BLaER1 treated with 17β-estradiol and CSF1 and Interleukin-3, amounts not matched to agents 10 nM and 100 nM (cell line): ENCODE measurements at regions not wholly inside any gene's neighbourhood (a gene's known extent, or its start where the extent isn't known, plus 50 kb on each side); places are given as distances from the start of the nearest gene placed in this dataset.
"Not testable (repeated sequence)": the region's sequence is repeated elsewhere in the genome, so short reads cannot be mapped to it uniquely, and the experiment has no call there.

ENCODE experiments used
- H3K27ac ChIP-seq, 11 experiments: shearing (Covaris generic); formaldehyde crosslinking; 2 replicates each; pipeline ENCODE4 v1.8.1; 2022
- H3K27me3 ChIP-seq, 11 experiments: shearing (Covaris generic); formaldehyde crosslinking; 2 replicates each; pipeline ENCODE4 v1.8.1; 2022
- H3K36me3 ChIP-seq, 11 experiments: shearing (Covaris generic); formaldehyde crosslinking; 2 replicates each; pipeline ENCODE4 v1.8.1; 2022
- H3K4me1 ChIP-seq, 10 experiments: shearing (Covaris generic); formaldehyde crosslinking; 2 replicates each; pipeline ENCODE4 v1.8.1; 2022
- H3K4me2 ChIP-seq, 11 experiments: shearing (Covaris generic); formaldehyde crosslinking; 2 replicates each; pipeline ENCODE4 v1.8.1; 2022
- H3K4me3 ChIP-seq, 10 experiments: shearing (Covaris generic); formaldehyde crosslinking; 2 replicates each; pipeline ENCODE4 v1.8.1; 2022
- H3K9ac ChIP-seq, 11 experiments: shearing (Covaris generic); formaldehyde crosslinking; 2 replicates each; pipeline ENCODE4 v1.8.1; 2022
- H3K9me3 ChIP-seq, 11 experiments: shearing (Covaris generic); formaldehyde crosslinking; replicated peaks in 1 of 11; 2 replicates each; pipeline ENCODE4 v1.8.1; 2022
- H4K20me1 ChIP-seq, 11 experiments: shearing (Covaris generic); formaldehyde crosslinking; 2 replicates each; pipeline ENCODE4 v1.8.1; 2022
- Cebpa-rat ChIP-seq, 11 experiments: shearing (Covaris generic); IDR thresholded peaks; 2 replicates each; pipeline ENCODE4 v1.8.1; 2022

GRCh38 chr12:34244608-34245007 is 222.3 kb downstream of the ALG10 start:
- TF ChIP-seq Cebpa-rat (IDR thresholded peaks at IDR 0.05): no peak
- no peak overlapping the region for H3K4me3 ChIP-seq
- no peak overlapping the region for H3K27ac ChIP-seq
- H4K20me1 ChIP-seq: no peaks in the 10 kb centered on the region
- H3K27me3 ChIP-seq: no peaks in the 10 kb centered on the region
- H3K4me1 ChIP-seq: no peaks in the 10 kb centered on the region
- H3K9me3 ChIP-seq: no peaks in the 10 kb centered on the region
- H3K9ac ChIP-seq: no peak overlapping the region
- H3K36me3 ChIP-seq: no peaks in the 10 kb centered on the region
- no peak overlapping the region for H3K4me2 ChIP-seq

GRCh38 chr12:34249271-34249670 is 227.0 kb downstream of the ALG10 start:
- Histone ChIP-seq H3K4me2 (no peak overlapping the region), H3K27ac (no peak overlapping the region), H4K20me1 (no peaks in the 10 kb centered on the region), H3K27me3 (no peaks in the 10 kb centered on the region), H3K4me3 (no peak overlapping the region), H3K9me3 (no peaks in the 10 kb centered on the region), H3K9ac (no peak overlapping the region), H3K4me1 (no peaks in the 10 kb centered on the region), H3K36me3 (no peaks in the 10 kb centered on the region)
- no peak for TF ChIP-seq Cebpa-rat (IDR thresholded peaks at IDR 0.05)

GRCh38 chr12:34251879-34252278 is 229.6 kb downstream of the ALG10 start:
- not testable (repeated sequence) for H3K4me2 ChIP-seq, H3K36me3 ChIP-seq, H3K27me3 ChIP-seq, H3K9ac ChIP-seq, H3K27ac ChIP-seq, H4K20me1 ChIP-seq, H3K9me3 ChIP-seq, H3K4me3 ChIP-seq, H3K4me1 ChIP-seq

GRCh38 chr12:34253674-34254073 is 231.4 kb downstream of the ALG10 start:
- Histone ChIP-seq H3K4me1 (no peaks in the 10 kb centered on the region), H3K27ac (no peak overlapping the region), H3K36me3 (no peaks in the 10 kb centered on the region), H3K4me2 (no peak overlapping the region), H3K9me3 (no peaks in the 10 kb centered on the region), H4K20me1 (no peaks in the 10 kb centered on the region), H3K27me3 (no peaks in the 10 kb centered on the region), H3K9ac (no peak overlapping the region), H3K4me3 (no peak overlapping the region)
- no peak for TF ChIP-seq Cebpa-rat (IDR thresholded peaks at IDR 0.05)

- Histone ChIP-seq H3K4me1 (no peaks in the 10 kb centered on the region), H3K27ac (no peak overlapping the region)
- TF ChIP-seq Cebpa-rat (IDR thresholded peaks at IDR 0.05): no peak
Observed at GRCh38 chr12:34257093-34257492, 234.8 kb downstream of the ALG10 start.

GRCh38 chr12:34262140-34262539 is 239.8 kb downstream of the ALG10 start:
- H3K9ac ChIP-seq, H4K20me1 ChIP-seq, H3K4me1 ChIP-seq, H3K27ac ChIP-seq, H3K4me2 ChIP-seq, H3K27me3 ChIP-seq, H3K36me3 ChIP-seq, H3K4me3 ChIP-seq: not testable (repeated sequence)
- H3K9me3 ChIP-seq: peaks cover 0 to 15% (median 5%) of the 10 kb centered on the region in 11 experiments; a peak in 10 of 22 replicates

More at GRCh38 chr12:34257093-34257492, 234.8 kb downstream of the ALG10 start:
- Histone ChIP-seq H3K4me2 (no peak overlapping the region), H3K9ac (no peak overlapping the region), H3K36me3 (no peaks in the 10 kb centered on the region), H3K9me3 (no peaks in the 10 kb centered on the region), H3K27me3 (no peaks in the 10 kb centered on the region), H4K20me1 (no peaks in the 10 kb centered on the region), H3K4me3 (no peak overlapping the region)

GRCh38 chr12:34264110-34264509 is 241.8 kb downstream of the ALG10 start:
- H3K4me3 ChIP-seq: no peak overlapping the region
- no peaks in the 10 kb centered on the region for H3K4me1 ChIP-seq
- TF ChIP-seq Cebpa-rat (IDR thresholded peaks at IDR 0.05): no peak
- no peak overlapping the region for H3K4me2 ChIP-seq
- H4K20me1 ChIP-seq: no peaks in the 10 kb centered on the region
- peaks cover 0 to 15% (median 5%) of the 10 kb centered on the region in 11 experiments; a peak in 10 of 22 replicates for H3K9me3 ChIP-seq
- no peaks in the 10 kb centered on the region for H3K36me3 ChIP-seq
- no peaks in the 10 kb centered on the region for H3K27me3 ChIP-seq
- no peak overlapping the region for H3K27ac ChIP-seq
- H3K9ac ChIP-seq: no peak overlapping the region

- not testable (repeated sequence) for H3K4me1 ChIP-seq, H3K27ac ChIP-seq, H4K20me1 ChIP-seq, H3K9me3 ChIP-seq, H3K4me3 ChIP-seq, H3K27me3 ChIP-seq, H3K36me3 ChIP-seq, H3K9ac ChIP-seq, H3K4me2 ChIP-seq
Observed at GRCh38 chr12:34273703-34274102, 251.4 kb downstream of the ALG10 start.

GRCh38 chr12:34275129-34275528 is 252.8 kb downstream of the ALG10 start:
- Histone ChIP-seq H3K27ac (no peak overlapping the region), H3K4me3 (no peak overlapping the region), H3K9ac (no peak overlapping the region), H3K9me3 (peaks cover 0 to 6% (median 0%) of the 10 kb centered on the region in 11 experiments; a peak in 2 of 22 replicates), H3K4me1 (no peaks in the 10 kb centered on the region), H4K20me1 (no peaks in the 10 kb centered on the region), H3K4me2 (no peak overlapping the region), H3K27me3 (no peaks in the 10 kb centered on the region), H3K36me3 (no peaks in the 10 kb centered on the region)
- no peak for TF ChIP-seq Cebpa-rat (IDR thresholded peaks at IDR 0.05)

GRCh38 chr12:34286483-34286882 is 264.2 kb downstream of the ALG10 start:
- Histone ChIP-seq H3K9me3 (peaks cover 68 to 85% (median 72%) of the 10 kb centered on the region in 11 experiments), H3K9ac (no peak overlapping the region), H3K4me2 (no peak overlapping the region), H3K4me1 (no peaks in the 10 kb centered on the region), H4K20me1 (no peaks in the 10 kb centered on the region), H3K4me3 (no peak overlapping the region), H3K27me3 (no peaks in the 10 kb centered on the region), H3K36me3 (no peaks in the 10 kb centered on the region), H3K27ac (no peak overlapping the region)
- no peak for TF ChIP-seq Cebpa-rat (IDR thresholded peaks at IDR 0.05)

- Histone ChIP-seq H3K4me1 (no peaks in the 10 kb centered on the region), H3K27ac (no peak overlapping the region), H3K9me3 (peaks cover 73 to 85% (median 76%) of the 10 kb centered on the region in 11 experiments), H3K9ac (no peak overlapping the region), H4K20me1 (no peaks in the 10 kb centered on the region), H3K36me3 (no peaks in the 10 kb centered on the region), H3K4me3 (no peak overlapping the region), H3K27me3 (no peaks in the 10 kb centered on the region), H3K4me2 (no peak overlapping the region)
- TF ChIP-seq Cebpa-rat (IDR thresholded peaks at IDR 0.05): no peak
Observed at GRCh38 chr12:34286934-34287333, 264.6 kb downstream of the ALG10 start.
